Colon (tissue), 2 donors: ENCODE measurements at regions not wholly inside any gene's neighbourhood (a gene's known extent, or its start where the extent isn't known, plus 50 kb on each side); places are given as distances from the start of the nearest gene placed in this dataset.
"Not testable (repeated sequence)": the region's sequence is repeated elsewhere in the genome, so short reads cannot be mapped to it uniquely, and the experiment has no call there.

Source experiments
- FAIRE-seq: peaks from 2 replicates; lab custom pipeline; 2012; peaks lifted over from hg19 to GRCh38; lab: Jason Lieb, UNC
- donor health status: control.
- donor health status: control.

DNA sequence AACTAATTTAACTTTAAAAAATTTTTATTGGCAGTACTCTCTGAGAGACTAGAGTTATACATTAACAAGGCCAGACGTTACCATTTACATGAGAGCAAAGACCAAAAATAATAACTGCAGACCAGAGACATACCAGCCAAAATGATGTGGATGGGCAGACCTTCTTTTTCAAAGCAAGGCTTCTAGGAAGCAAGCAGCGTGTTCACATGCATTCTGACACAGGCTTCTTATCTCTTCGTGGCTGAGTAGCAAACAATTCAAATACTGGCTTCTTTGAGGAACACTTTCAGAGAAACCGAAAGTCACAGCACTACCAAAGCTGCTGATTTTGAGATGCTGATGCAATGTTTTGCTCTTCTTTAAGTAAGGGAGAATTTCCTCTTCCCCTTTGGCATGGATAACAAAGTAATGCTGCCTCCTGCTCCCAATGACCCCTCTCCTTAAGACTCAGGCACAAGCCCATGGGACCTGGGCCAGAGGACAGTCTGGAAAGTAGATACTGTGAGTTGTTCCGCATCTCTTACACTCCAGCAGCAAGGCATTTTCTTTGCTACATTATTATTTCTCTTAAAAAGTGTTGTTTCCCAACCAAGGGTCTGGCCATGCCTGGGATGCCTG, 181.9 kb downstream of the MREG start:
- FAIRE-seq = no peak

GRCh38 chr2:215830304-215830703, 183.0 kb downstream of the MREG start:
- FAIRE-seq = no peak

DNA sequence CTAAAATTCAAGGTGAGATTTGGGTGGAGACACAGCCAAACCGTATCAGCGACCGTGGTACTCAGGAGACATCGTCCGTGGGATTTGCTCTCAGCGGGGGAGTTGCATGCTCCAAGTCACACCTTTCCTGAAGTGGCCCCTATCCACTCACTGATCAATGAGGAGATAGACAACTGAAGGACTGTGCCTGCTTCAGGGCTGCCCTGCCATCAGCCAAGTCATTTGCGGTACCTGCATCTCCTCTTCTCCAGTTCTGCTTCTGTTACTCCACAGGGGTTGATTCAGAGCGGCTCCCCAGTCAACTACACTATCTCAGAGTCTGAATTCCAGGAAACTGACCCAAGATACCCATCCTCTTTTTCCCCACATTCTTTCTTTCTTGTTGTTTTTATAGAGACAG, 184.1 kb downstream of the MREG start:
- FAIRE-seq = no peak

DNA sequence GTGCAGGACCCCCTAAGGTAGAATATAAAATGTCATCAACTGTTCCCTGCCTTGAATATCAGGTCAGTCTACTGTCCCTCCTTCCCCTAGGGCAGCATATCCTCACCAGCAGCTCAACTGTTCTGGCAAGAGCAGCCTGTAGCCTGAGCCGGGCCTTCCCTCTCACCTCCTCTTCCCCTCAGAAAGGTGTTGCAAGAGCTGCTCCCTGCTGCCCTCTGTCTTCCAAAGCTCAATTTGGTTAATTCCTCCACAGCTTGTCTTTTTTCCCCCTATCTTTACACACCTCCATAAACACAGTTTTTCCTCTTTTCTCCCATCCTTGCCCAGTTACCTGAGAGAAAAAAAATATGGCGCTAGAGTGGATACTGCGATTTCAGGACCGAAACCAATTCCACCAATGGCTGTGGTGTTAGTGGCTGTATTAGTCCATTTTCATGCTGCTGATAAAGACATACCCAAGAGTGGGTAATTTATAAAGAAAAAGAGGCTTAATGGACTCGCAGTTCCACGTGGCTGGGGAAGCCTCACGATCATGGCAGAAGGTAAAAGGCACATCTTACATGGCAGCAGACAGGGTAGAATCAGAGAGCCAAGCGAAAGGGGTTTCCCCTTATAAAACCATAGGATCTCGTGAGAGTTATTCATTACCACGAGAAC, 184.7 kb downstream of the MREG start:
- FAIRE-seq = no peak

GRCh38 chr2:215826838-215827441, 186.4 kb downstream of the MREG start:
- no peak for FAIRE-seq

DNA sequence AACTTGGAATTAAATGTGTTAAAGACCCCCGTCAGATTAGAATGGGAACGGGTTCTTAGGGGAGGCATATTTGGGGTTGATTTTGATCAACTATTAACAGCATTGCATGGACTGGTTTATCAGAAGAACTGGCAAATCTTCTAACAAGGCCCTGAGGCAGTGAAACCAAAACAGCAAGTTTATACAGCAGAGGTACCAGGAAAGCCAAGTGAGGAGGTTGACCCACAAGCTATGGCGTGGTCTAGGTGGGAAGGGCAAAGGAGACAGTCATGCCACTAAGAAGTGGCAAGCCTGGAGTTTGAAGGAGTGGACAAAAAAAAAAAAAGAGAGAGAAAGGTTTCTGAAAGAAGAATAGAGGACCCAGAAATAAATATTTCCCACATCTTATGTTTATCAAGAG, 187.0 kb downstream of the MREG start:
- no peak for FAIRE-seq

DNA sequence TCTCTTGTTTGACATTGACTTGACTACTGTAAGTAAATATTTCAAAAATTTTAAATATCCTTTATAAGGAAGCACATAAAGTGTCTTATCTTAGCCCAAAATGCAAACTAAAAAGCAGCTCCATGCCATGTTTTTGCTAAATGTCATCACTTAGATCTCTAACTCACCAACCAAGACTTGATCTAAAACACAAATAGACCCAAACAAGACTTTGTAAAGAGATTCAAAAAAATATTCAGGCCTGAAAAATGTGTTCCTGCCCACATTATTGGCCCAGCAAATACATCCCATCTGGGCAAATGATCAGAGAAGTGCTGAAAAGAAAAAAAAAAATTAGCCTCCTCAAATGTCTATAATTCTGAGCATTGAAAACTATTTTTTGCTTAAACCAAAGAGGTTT, 187.6 kb downstream of the MREG start:
- FAIRE-seq = no peak

DNA sequence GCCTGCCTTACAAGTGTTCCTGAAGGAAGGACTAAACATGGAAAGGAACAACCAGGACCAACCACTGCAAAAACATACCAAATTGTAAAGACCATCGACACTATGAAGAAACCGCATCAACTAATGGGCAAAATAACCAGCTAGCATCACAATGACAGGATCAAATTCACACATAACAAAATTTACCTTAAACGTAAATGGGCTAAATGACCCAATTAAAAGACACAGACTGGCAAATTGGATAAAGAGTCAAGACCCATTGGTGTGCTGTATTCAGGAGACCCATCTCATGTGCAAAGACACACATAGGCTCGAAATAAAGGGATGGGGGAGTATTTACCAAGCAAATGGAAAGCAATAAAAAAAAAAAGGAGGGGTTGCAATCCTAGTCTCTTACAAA, 192.1 kb downstream of the MREG start:
- FAIRE-seq = not testable (repeated sequence)

DNA sequence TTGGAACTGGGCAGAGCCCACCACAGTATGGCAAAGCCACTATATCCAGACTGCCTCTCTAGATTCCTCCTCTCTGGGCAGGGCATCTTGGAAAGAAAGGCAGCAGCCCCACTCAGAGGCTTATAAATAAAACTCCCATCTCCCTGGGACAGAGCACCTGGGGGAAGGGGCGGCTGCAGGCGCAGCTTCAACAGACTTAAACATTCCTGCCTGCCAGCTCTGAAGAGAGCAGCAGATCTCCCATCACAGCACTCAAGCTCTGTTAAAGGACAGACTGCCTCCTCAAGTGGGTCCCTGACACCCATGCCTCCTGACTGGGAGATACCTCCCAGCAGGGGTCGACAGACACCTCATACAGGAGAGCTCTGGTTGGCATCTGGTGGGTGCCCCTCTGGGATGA, 193.6 kb downstream of the MREG start:
- not testable (repeated sequence) for FAIRE-seq

DNA sequence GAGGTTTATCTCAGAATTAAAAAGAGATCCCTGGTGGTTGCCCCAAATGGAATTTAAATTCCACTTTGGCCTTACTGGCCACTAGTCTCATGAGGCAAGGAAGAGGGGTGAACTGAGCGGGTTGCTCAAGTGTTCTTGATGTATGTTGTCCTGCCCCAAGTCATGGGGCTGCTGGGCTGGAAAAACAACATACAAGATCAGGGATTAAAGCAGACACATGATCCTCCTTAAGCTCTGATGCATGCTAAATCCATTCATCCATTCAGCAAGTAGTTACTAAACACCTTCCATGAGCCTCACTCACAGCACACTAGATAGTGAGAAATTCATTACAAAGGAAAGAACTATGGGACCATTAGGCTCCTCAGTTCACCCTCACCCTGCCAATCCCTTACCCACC, 196.3 kb downstream of the MREG start:
- FAIRE-seq = no peak

DNA sequence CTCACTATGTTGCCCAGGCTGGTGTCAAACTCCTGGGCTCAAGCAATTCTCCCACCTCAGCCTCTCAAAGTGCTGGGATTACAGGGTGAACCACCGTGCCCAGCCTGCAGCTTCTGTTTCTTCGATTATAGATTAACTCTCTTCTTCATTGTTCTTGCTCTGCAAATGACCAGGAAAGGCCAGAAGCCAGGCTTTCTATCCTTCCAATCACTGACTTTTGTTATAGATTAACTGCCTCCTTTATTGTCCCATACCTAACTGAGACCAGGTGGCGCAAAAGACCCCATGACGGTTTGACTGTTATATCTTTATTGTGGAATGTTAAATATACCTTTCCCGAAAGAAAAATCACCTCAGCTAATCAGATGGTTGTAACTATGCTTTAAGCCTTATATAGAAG, 196.9 kb downstream of the MREG start:
- no peak for FAIRE-seq

DNA sequence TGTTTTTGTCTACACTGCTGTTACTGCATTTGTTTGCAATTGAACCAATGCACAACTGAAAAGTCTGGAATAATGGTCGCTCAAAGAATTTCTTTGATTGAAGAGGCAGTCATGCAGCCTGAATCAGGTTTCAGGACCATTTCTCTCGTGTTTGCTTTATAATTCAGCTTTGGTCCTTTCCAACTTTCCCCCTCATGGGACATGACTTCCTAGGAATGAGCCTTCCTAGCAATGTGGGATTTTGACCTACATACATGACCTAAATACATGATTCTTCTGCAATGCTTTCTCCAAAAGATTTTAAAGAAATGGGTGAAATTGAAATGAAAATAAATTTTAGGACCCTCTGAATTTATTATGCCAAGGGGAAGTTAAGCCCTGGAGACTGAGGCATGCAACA, 197.4 kb downstream of the MREG start:
- no peak for FAIRE-seq

- no peak for FAIRE-seq
Observed at GRCh38 chr2:215812966-215813365, 200.4 kb downstream of the MREG start.

DNA sequence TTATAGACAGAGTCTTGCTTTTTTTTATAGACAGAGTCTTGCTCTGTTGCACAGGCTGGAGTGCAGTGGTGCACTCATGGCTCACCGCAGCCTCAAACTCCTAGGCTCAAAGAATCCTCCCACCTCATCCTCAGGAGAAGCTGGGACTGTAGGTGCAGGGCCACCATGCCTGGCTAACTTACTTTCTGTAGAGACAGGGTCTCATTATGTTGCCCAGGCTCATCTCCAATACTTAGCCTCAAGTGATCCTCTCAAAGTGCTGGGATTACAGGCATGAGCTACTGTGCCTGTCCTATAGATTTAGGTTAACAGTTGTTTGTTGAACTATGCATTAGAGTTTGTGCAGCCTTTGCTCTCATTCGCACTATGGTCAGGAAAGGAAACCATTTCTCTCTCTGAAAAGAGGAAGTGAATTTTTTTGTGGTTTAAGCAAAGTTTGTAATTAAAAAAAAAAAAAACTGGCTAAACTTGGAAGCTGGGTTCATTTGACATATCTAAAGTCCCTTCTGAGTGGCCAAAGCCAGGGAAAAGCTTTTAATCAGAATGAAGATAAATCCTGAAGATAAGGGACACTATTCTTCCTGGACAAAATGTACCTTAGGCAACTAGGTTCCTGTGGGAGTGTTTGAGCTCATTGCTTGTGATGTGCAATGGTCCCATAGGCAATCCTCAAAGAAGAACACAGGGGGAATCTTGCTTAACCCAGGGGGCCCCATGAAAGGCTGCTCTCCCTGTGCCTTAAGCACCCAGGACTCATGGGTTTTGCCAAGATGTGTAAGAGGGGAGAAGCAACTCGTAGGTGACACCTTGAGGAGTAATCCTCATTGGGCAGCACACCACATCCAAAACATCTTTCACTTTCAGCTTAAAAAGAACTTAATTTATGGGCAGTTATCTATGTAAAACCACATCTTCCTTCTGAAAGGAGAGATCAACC, 201.7 kb downstream of the MREG start:
- FAIRE-seq = no peak

- no peak for FAIRE-seq
Observed at GRCh38 chr2:215811003-215811402, 202.3 kb downstream of the MREG start.

GRCh38 chr2:215808996-215809395, 204.4 kb downstream of the MREG start:
- FAIRE-seq = no peak

DNA sequence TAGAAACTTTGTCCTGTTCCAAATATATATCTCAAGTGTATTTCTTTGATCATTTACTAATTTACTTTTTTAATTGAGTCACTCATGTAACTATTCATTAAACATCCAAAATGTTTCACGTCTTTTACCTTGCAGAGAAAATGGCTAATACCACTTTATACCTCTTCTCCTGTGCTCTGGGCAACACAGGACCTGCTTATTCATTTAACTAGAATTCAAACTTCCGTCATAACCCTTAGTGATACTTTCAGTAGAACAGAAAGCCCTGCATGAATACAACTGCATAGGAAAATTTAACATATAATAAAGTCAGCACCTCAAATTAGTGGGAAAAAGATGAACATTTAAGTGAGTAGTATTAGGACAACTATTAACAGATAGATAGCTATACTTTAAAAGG, 205.2 kb downstream of the MREG start:
- no peak for FAIRE-seq

GRCh38 chr2:215805493-215805892, 207.9 kb downstream of the MREG start:
- no peak for FAIRE-seq

- peak; percentile 18 for FAIRE-seq
Observed at GRCh38 chr2:215803150-215803549, 210.2 kb downstream of the MREG start.

- no peak for FAIRE-seq
Observed at GRCh38 chr2:215799194-215799593, 214.2 kb downstream of the MREG start.

DNA sequence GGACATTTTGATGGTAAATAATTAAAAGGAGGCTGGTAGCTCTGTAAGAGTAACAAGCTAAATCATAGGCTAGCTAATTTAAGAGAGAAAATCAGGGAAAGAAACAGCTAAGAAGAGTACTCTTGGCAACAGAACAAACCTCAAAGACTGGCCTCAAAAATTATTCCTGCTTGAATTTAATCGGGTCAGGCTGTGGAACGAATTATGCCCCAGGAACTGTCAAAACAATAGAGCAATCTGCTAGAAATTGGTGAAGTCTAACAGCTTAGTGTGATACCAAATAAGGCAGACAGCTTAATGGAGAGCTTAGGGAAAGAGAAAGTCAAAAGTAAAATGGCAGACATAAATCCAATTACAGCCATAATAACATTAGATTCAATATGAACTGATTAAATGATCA, 215.7 kb downstream of the MREG start:
- FAIRE-seq = no peak

GRCh38 chr2:215796140-215796855, 217.1 kb downstream of the MREG start:
- no peak for FAIRE-seq
